C4-2B (cell line): ENCODE measurements at regions not wholly inside any gene's neighbourhood (a gene's known extent, or its start where the extent isn't known, plus 50 kb on each side); places are given as distances from the start of the nearest gene placed in this dataset.

Experiments used
- CTCF ChIP-seq: fragments of 450-650 bp; conservative IDR thresholded peaks from 2 replicates; pipeline ENCODE4 v1.5.1; 2017; ENCODE audit warnings: mild to moderate bottlenecking
- ZFX ChIP-seq: fragments of 450-650 bp; IDR thresholded peaks from 2 replicates; pipeline ENCODE4 v1.6.1; 2017

GRCh38 chr13:89843621-89844020, 1503.9 kb upstream of the MIR17HG start:
- TF ChIP-seq CTCF (no peak), ZFX (no peak)
